Heart left ventricle (tissue), 16 donors: ENCODE measurements at regions not wholly inside any gene's neighbourhood (a gene's known extent, or its start where the extent isn't known, plus 50 kb on each side); places are given as distances from the start of the nearest gene placed in this dataset.
A peak's percentile ranks its signal among the peaks of the same experiment; 100 is the strongest.

Experiments used
- ATAC-seq, 4 donors: fragments of 200-7000 bp; cut with Tn5 transposase; one replicate each; pipeline ENCODE4 v1.9.1; 2020 to 2022; ENCODE audit warnings: moderate library complexity in 4 of 4, mild to moderate bottlenecking in 3 of 4, moderate number of reproducible peaks in 1 of 4
- DNase-seq, 5 donors: peaks; one replicate each; pipeline ENCODE4 v3.0.0-alpha.2; 2020
- H3K27ac ChIP-seq, 12 donors: fragments of 200-600 bp; sonication (generic) in 4 of 12; one replicate each; pipeline versions ENCODE4 v1.5.0 to v1.8.0; 2016 to 2022; ENCODE audit warnings: mild to moderate bottlenecking in 2 of 12
- H3K27me3 ChIP-seq, 9 donors: fragments of 200-600 bp; sonication (generic) in 2 of 9; one replicate each; pipeline versions ENCODE4 v1.5.1 to v1.8.0; 2016 to 2022; ENCODE audit warnings: mild to moderate bottlenecking in 3 of 9
- H3K36me3 ChIP-seq, 9 donors: fragments of 200-600 bp; sonication (generic) in 2 of 9; one replicate each; pipeline versions ENCODE4 v1.5.0 to v1.8.0; 2018 to 2022; ENCODE audit warnings: mild to moderate bottlenecking in 2 of 9
- H3K4me1 ChIP-seq, 12 donors: fragments of 200-600 bp; sonication (generic) in 4 of 12; one replicate each; pipeline versions ENCODE4 v1.5.0 to v1.8.0; 2016 to 2022; ENCODE audit warnings: mild to moderate bottlenecking in 3 of 12
- H3K4me3 ChIP-seq, 12 donors: fragments of 200-600 bp; sonication (generic) in 4 of 12; one replicate each; pipeline versions ENCODE4 v1.5.0 to v1.8.0; 2017 to 2022; ENCODE audit warnings: mild to moderate bottlenecking in 9 of 12, moderate library complexity in 4 of 12
- H3K9me3 ChIP-seq, 12 donors: fragments of 200-600 bp; sonication (generic) in 4 of 12; one replicate each; pipeline versions ENCODE4 v1.5.0 to v1.8.0; 2016 to 2022; ENCODE audit warnings: mild to moderate bottlenecking in 1 of 12
- CTCF ChIP-seq, 12 donors: fragments of 200-600 bp; sonication (generic) in 4 of 12; IDR thresholded peaks; one replicate each; pipeline versions ENCODE4 v1.5.0 to v1.8.0; 2018 to 2022; ENCODE audit warnings: antibody characterized with exemption in 12 of 12, mild to moderate bottlenecking in 5 of 12
- POLR2A ChIP-seq, 2 donors: fragments of 450-650 bp; IDR thresholded peaks; one replicate each; pipeline ENCODE4 v1.6.1; 2017; ENCODE audit warnings: antibody characterized with exemption in 2 of 2, mild to moderate bottlenecking in 2 of 2, moderate library complexity in 2 of 2
- WGBS, 4 donors: extraction: QIAGEN DNeasy Blood & Tissue Kit in 2 of 4; methylation state at CpG; one replicate each; pipeline versions ENCODE4 v1.1.5 to v1.1.7; 2013 to 2018; 5-methylcytosine and 5-hydroxymethylcytosine counted together
- intact Hi-C, 10 donors: fragments of 100-400 bp; cut with DNase I; formaldehyde crosslinking; loops; one replicate each; pipeline versions ENCODE4 v1.11.1 to v1.14.2; 2022
- donor health status: ischemic (EF 13 %, LVEDD 7.1; RV severe dilation, severe dysfunction).
- donor health status: healthy with polysubstance abuse.
- donor health status: DM: no; HTN: yes; CAD: no.
- donor health status: DM: no; HTN: no; CAD: no.
- donor health status: ischemic (EF 25% LVEDD 6.9; RV normal size, moderate dysfunction).
- donor health status: ischemic (EF 25% LVEDD 5.7; RV mildly dilated, moderate dysfunction).
- donor health status: healthy.
- donor health status: DM: yes; HTN: yes; CAD: no.
- donor health status: ischemic (EF 35%, LVEDD 5.7; RV mildly dilated, moderate dysfunction).
- donor health status: nonischemic (EF 11% LVEDD 7.7; RV severe dilation, severe dysfunction).
- donor health status: DM: yes; HTN: yes; CAD: no.
- donor health status: PGD.
- donor health status: ischemic (EF 29% LVEDD 5.4; RV normal size, mild dysfunction).
- donor health status: nonischemic (EF 23%, LVEDD 6.1; RV moderate dilation, normal function).

GRCh38 chr3:106809623-106810299, 567.5 kb upstream of the CCDC54 start:
- Histone ChIP-seq H3K27ac (no peak overlapping the region), H3K4me3 (no peak overlapping the region), H3K27me3 (no peaks in the 10 kb centered on the region), H3K9me3 (no peaks in the 10 kb centered on the region), H3K36me3 (no peaks in the 10 kb centered on the region), H3K4me1 (peaks cover 0 to 39% (median 12%) of the 10 kb centered on the region in 12 donors)
- WGBS, 4 donors: 48 to 58% (median 52%) methylated on average over 2 of the region's 2 CpGs
- intact Hi-C loops: loop anchor here in 2 of 10 donors (5.0 kb wide), 2 partner anchors 243 to 313 kb away; no protein-coding TSS in a partner anchor
- DNase-seq (no peak), ATAC-seq (no peak)
- TF ChIP-seq POLR2A (IDR thresholded peaks at IDR 0.05) (no peak), CTCF (IDR thresholded peaks at IDR 0.05) (no peak)

DNA sequence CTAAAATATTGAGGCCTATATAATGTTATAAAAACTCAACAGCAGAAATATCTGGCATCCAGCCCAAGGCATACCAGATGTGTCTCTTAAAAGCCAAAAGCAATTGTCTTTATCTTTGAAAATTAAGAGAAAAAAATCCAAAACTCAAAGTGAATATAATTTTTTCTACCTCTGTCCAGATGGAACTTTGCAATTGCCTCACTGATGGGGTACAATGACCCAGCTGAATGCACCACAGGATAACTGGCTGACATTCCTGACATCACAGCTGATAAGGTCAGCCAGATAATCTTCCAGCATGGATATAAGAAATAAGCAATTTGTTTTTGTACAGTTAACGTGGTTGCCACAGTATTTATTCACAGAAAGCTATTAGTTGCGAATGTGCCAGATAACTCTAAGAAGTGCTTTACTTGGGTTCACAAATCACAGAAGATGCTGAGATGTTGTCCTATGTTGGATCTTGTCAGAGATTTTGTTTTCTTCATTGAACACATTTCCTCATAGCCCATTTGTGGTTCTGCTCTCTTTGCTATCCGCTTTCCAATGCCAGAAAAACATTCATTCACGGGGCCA, 566.9 kb upstream of the CCDC54 start:
- peak overlapping the region in 4 of 12 donors; percentile 2 to 48 (median 30) for H3K27ac ChIP-seq
- ATAC-seq: no peak
- intact Hi-C loops: loop anchor here in 2 of 10 donors (5.0 kb wide), 2 partner anchors 242 to 312 kb away; no protein-coding TSS in a partner anchor

DNA sequence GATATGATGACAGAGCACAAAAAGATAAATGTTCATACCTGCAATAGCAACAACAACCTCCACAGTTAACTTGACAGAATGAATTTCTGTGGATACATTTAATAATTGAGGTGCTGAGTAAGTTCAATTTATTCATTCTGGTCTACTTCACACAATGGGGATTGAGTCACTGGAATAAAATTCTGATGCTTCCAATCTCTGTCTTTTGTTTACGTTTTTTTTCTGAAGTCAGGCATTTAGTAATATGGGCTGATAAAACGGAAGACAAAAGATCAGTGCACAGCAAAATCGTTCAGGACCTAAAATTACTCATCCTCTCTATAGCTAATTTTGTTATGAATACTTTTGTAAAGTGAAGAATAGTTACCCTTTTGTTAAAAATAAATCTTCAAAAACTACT, 565.9 kb upstream of the CCDC54 start:
- H3K27ac ChIP-seq: no peak overlapping the region
- no peak for TF ChIP-seq CTCF (IDR thresholded peaks at IDR 0.05)
- TF ChIP-seq POLR2A (IDR thresholded peaks at IDR 0.05): no peak
- no peaks in the 10 kb centered on the region for H3K27me3 ChIP-seq
- DNase-seq (no peak), ATAC-seq (no peak)
- H3K36me3 ChIP-seq: no peaks in the 10 kb centered on the region
- H3K4me1 ChIP-seq: peaks cover 0 to 43% (median 12%) of the 10 kb centered on the region in 12 donors
- no peaks in the 10 kb centered on the region for H3K9me3 ChIP-seq
- intact Hi-C loops: loop anchor here in 2 of 10 donors (5.0 kb wide), 2 partner anchors 241 to 311 kb away; no protein-coding TSS in a partner anchor
- 49 to 70% (median 60%) methylated on average over 3 of the region's 3 CpGs for WGBS, 4 donors
- no peak overlapping the region for H3K4me3 ChIP-seq

More for the DNA sequence above, 566.9 kb upstream of the CCDC54 start:
- no peak overlapping the region for H3K4me3 ChIP-seq
- DNase-seq: no peak
- TF ChIP-seq CTCF (IDR thresholded peaks at IDR 0.05): no peak
- no peak for TF ChIP-seq POLR2A (IDR thresholded peaks at IDR 0.05)
- no peaks in the 10 kb centered on the region for H3K36me3 ChIP-seq
- H3K4me1 ChIP-seq: peaks cover 0 to 43% (median 12%) of the 10 kb centered on the region in 12 donors
- no peaks in the 10 kb centered on the region for H3K9me3 ChIP-seq
- 62 to 76% (median 71%) methylated on average over 4 of the region's 4 CpGs for WGBS, 4 donors
- no peaks in the 10 kb centered on the region for H3K27me3 ChIP-seq

DNA sequence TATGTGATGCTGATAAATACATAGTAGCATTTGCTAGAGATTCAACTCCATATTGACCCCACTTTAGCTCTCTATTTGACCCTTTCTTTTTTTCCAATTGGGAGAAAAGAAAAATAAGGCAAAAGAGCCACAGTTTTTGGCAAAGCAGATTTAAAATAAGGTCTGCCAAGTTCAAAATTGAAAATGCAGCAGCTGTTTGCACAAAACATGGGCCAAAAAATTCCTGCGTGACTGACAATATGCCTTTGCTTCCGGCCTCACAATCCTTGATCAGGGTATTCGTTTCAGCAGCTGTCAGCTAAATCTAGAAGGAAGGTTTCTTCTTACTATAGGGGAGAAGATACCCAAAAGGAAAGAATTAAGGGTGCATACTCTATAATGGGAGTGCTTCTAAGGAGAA, 563.5 kb upstream of the CCDC54 start:
- no peak overlapping the region for H3K4me3 ChIP-seq
- no peaks in the 10 kb centered on the region for H3K27me3 ChIP-seq
- peak overlapping the region in 4 of 12 donors; percentile 30 to 52 (median 40) for H3K27ac ChIP-seq
- H3K36me3 ChIP-seq: no peaks in the 10 kb centered on the region
- no peaks in the 10 kb centered on the region for H3K9me3 ChIP-seq
- no peak for TF ChIP-seq POLR2A (IDR thresholded peaks at IDR 0.05)
- TF ChIP-seq CTCF (IDR thresholded peaks at IDR 0.05): no peak
- intact Hi-C loops: loop anchor here in 2 of 10 donors (5.0 kb wide), 2 partner anchors 239 to 309 kb away; no protein-coding TSS in a partner anchor
- 49 to 68% (median 57%) methylated on average over 3 of the region's 3 CpGs for WGBS, 4 donors
- H3K4me1 ChIP-seq: peaks cover 0 to 43% (median 12%) of the 10 kb centered on the region in 12 donors
- ATAC-seq (peak in 3 of 4 donors; percentile 13 to 47 (median 42)), DNase-seq (no peak)
